HEK293T (cell line): ENCODE measurements at regions not wholly inside any gene's neighbourhood (a gene's known extent, or its start where the extent isn't known, plus 50 kb on each side); places are given as distances from the start of the nearest gene placed in this dataset.

ENCODE experiments used
- BHLHE40 ChIP-seq: fragments of 450-650 bp; IDR thresholded peaks from 2 replicates; pipeline ENCODE4 v1.6.1; 2016; ENCODE audit warnings: mild to moderate bottlenecking, moderate library complexity, borderline replicate concordance
- ELF4 ChIP-seq: fragments of 450-650 bp; IDR thresholded peaks from 2 replicates; pipeline ENCODE4 v1.6.1; 2017; ENCODE audit warnings: antibody characterized with exemption
- FOXM1 ChIP-seq: fragments of 450-650 bp; IDR thresholded peaks from 2 replicates; pipeline ENCODE4 v1.6.1; 2017; ENCODE audit warnings: mild to moderate bottlenecking, borderline replicate concordance
- PKNOX1 ChIP-seq: fragments of 450-650 bp; IDR thresholded peaks from 2 replicates; pipeline ENCODE4 v1.6.1; 2016

- TF ChIP-seq FOXM1 (no peak), ELF4 (no peak), BHLHE40 (no peak), PKNOX1 (no peak)
Observed at GRCh38 chr2:11993749-11994148, 247.3 kb downstream of the LPIN1 start.
